ENCODE measurements at regions not wholly inside any gene's neighbourhood (a gene's known extent, or its start where the extent isn't known, plus 50 kb on each side); places are given as distances from the start of the nearest gene placed in this dataset.
A peak's percentile ranks its signal among the peaks of the same experiment; 100 is the strongest.

DNA sequence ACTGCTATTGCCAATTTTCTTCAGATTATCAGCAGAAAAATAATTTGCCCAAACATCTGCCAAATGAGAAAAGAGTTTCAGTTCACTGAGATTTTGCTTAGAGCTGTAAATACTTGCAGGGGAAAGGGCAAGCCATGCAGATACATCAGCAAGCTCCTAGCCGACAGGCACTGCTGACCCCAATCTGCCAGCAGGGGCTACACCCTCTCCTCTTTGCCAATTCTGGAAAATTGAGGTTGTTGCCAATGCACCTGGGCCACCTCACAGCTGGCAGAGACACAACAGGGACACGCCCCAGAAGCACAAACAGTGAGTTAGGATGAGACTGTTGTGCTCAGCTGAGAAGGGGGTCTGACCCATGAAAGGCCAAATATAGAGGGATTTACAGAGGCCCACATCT is 129.5 kb upstream of the MYO3A start:
- TF ChIP-seq POLR2AphosphoS5 (IDR thresholded peaks at IDR 0.05; ENCODE audit: low read depth, low read length) (no peak), NRF1 (IDR thresholded peaks at IDR 0.05; ENCODE audit: low read depth, low read length) (no peak), USF2 (IDR thresholded peaks at IDR 0.05; ENCODE audit: low read length) (no peak), FOSL1 (IDR thresholded peaks at IDR 0.05; ENCODE audit: insufficient read depth, low read depth, low read length) (no peak), EZH2 (IDR thresholded peaks at IDR 0.05; ENCODE audit: low read depth, low read length, severe bottlenecking) (no peak), SIX5 (IDR thresholded peaks at IDR 0.05; ENCODE audit: low read depth, low read length) (no peak), POLR2A (IDR thresholded peaks at IDR 0.05; ENCODE audit: control extremely low read depth in 1 of 2, low read depth in 2 of 2, low read length in 2 of 2) (no peak), GABPA (IDR thresholded peaks at IDR 0.05; ENCODE audit: borderline replicate concordance, insufficient read depth, low read length) (no peak), TCF12 (IDR thresholded peaks at IDR 0.05; ENCODE audit: low read depth, low read length) (no peak), SAP30 (IDR thresholded peaks at IDR 0.05; ENCODE audit: insufficient read depth, insufficient replicate concordance, low read length) (no peak)
- TF ChIP-seq, protein P1, sequence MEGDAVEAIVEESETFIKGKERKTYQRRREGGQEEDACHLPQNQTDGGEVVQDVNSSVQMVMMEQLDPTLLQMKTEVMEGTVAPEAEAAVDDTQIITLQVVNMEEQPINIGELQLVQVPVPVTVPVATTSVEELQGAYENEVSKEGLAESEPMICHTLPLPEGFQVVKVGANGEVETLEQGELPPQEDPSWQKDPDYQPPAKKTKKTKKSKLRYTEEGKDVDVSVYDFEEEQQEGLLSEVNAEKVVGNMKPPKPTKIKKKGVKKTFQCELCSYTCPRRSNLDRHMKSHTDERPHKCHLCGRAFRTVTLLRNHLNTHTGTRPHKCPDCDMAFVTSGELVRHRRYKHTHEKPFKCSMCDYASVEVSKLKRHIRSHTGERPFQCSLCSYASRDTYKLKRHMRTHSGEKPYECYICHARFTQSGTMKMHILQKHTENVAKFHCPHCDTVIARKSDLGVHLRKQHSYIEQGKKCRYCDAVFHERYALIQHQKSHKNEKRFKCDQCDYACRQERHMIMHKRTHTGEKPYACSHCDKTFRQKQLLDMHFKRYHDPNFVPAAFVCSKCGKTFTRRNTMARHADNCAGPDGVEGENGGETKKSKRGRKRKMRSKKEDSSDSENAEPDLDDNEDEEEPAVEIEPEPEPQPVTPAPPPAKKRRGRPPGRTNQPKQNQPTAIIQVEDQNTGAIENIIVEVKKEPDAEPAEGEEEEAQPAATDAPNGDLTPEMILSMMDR (IDR thresholded peaks at IDR 0.05; ENCODE audit: control extremely low read depth in 1 of 3, insufficient read depth in 1 of 3, low read depth in 1 of 3, low read length in 3 of 3): peak in 2 of 3 experiments; percentile 34 to 46; a peak in 2 of 4 replicates
- TF ChIP-seq, protein P2, sequence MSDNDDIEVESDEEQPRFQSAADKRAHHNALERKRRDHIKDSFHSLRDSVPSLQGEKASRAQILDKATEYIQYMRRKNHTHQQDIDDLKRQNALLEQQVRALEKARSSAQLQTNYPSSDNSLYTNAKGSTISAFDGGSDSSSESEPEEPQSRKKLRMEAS (IDR thresholded peaks at IDR 0.05): no peak
